SHP77 (cell line): ENCODE measurements at regions not wholly inside any gene's neighbourhood (a gene's known extent, or its start where the extent isn't known, plus 50 kb on each side); places are given as distances from the start of the nearest gene placed in this dataset.
"Not testable (repeated sequence)": the region's sequence is repeated elsewhere in the genome, so short reads cannot be mapped to it uniquely, and the experiment has no call there.

Experiments used
- DNase-seq, 2 experiments: peaks; one replicate each; lab custom pipeline; 2025; lab: John Stamatoyannopoulos, UW

DNA sequence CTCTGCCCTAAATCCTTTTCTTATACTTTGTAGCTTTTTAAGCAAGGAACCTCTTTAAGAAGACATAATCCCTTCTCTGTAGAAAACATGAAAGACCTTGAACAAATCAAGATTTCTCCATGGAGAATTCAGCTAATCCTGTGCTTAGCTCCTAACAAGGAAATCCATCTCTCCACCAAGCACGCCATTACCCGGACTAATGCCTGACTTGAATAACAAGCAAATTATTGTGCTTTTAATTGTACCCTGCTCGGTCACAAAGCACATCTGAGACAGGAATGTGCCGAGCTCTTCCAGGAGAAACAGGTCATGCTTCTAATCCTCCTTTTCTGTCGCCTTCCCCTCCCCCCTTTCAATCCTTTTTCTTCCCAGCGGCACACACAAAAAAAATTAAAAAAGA is 141.3 kb downstream of the PSAT1 start:
- DNase-seq: no peak

DNA sequence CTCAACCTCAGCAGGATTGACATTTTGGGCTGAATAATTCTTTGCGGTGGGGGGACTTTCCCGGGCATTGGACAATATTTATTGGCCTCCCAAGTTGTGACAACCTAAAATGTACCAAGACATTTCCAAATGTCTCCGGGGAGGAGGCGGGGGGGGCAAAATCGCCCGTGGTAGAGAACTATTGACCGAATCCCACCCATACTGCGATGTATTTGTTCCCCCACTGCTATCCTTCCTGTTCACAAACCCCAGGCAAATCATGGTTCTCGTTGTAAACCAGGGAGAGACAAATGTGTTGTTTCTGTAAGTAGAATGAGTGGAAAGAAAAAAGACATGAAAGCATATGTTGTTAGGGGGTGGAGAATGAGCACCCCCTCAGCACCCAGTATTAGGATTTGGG is 141.9 kb downstream of the PSAT1 start:
- no peak for DNase-seq

DNA sequence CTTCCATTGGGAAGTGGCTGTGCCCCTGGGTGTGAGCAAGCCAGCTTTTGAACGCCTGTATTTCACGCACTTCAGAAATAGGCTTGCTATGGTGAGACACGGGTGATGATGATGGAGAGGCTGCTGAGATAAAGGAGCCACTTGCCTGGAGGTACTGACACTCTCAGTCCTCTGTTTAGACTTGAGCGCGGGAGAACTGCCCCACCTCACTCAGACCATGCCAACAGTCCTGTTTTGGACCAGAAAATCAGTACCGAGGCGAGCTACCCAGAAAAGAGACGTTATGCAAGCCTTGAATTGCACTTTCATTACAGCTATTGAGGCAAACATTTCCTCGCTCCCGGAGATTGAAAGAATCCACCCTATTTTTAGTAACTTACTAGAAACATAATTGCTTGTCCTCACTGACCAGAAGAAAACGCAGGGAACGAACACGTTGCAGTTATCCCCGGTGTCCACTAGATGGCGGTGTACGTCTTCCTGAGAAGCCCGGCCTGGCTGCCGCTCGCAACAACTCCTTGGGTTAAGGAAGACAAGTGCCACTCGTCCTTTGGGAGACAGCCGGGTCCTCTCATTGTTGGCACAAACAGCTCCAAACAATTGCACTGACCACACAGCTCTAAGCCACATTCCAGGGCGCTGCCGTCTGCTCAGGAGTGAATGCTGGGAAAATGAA is 142.4 kb downstream of the PSAT1 start:
- DNase-seq: peak; percentile 29 to 45

DNA sequence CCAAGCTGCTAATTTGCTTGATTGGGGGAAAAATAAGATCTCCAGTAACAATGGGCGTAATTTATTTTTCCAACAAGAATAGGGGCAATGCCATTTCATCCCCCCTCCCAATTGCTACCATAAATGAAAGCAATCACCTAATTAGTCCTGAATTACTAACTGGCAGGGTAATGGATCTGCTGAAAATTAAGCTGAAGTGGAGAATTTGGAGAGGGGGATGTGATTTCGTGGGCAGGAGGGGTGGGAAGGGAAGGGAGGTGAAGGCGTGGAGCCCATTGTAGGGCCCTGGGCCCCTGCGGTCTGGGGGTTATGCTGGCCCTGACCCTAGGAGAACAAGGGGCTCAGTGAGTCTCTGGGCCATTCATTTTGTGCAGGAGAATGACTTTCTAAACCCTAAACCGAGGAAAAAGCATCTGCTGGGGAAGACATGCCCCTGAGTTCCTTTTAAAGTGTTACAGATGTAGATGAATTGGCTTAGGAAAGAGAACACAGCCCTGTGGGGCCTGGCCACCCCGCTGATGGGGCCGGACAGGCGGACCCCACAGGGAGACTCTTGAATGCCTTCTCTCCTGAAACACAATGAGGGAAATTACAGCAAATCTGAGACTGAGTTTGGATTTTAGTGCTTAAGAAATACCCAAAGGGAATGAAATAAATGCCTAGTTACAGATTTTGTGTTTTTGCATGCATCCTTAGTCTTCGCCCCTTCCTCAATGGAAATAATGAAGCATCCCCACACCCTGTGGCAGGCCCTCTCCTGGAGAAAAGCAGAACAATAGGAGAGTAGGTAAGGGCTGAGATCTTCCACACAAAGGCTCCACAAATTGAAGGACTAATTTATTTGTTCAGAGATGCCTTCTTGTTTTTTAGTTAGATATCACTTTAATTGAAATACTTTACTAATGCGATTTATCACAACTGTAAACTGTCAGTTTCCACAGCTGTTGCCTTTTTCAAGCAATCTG is 143.2 kb downstream of the PSAT1 start:
- DNase-seq: no peak

DNA sequence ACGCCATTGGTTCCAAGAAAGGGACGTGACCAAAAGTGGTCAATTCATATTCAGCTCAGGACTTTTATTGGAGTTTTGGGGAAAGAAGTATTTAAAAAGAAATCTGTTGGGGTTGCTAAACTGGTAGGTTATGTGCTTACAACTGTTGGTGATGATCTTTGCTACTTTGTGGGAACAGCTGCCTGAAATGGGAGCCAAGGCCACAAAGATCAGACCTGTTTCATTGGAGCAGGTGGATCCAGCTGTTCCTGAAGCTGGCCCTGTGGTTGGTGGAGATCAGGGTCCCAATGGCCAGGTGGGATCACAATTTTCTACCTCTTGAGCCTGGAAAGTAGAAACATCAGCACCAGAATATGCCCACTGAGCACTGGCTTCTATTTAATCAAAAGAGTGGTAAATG is 144.5 kb downstream of the PSAT1 start:
- DNase-seq: no peak

DNA sequence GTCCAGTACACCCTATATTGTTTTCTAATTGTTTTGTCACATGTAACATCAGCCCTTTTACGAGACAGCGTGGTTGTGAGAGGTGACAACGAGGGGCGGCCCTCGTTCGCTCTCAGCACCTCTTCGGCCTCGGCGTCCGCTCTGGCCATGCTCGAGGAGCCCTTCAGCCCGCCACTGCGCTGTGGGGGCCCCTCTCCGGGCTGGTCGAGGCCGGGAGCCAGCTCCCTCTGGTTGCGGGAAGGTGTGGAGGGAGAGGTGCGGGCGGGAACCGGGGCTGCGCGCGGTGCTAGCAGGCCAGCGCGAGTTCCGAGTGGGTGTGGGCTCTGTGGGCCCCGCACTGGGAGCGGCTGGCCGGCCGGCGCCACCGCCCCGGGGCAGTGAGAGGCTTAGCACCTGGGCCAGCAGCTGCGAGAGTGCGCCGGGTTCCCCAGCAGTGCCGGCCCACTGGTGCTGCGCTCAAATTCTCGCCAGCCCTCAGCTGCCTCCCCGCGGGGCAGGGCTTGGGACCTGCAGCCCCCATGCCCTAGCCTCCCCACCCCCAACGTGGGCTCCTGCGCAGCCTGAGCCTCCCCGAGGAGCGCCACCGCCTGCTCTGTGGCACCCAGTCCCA is 145.0 kb downstream of the PSAT1 start:
- no peak for DNase-seq

DNA sequence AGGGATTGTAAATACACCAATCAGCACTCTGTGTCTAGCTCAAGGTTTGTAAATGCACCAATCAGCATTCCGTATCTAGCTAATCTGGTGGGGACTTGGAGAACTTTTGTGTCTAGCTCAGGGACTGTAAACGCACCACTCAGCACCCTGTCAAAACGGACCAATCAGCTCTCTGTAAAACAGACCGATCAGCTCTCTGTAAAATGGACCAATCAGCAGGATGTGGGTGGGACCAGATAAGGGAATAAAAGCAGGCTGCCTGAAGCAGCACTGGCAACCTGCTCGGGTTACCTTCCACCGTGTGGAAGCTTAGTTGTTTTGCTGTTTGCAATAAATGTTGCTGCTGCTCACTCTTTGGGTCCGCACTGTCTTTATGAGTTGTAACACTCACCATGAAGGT is 145.7 kb downstream of the PSAT1 start:
- DNase-seq: not testable (repeated sequence)

DNA sequence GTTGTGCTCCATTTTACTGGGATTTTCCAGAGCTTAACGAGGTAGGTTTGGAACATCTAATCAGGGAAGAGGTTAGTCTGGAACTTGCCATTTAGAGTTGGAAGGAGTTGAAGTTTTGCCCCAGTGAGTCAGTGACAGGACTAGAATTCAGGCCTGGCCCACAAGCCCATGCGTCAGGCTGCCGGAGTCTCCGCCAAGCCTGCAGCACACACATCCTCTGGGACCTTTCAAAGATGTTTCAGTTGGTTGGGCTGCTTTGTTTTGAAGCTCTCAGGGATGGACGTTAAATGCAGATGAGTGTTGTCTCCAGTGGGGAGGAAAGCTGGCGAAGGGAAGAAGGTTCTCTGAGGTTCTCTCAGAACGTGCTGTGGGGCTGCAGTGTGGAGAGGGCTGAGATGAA is 147.0 kb downstream of the PSAT1 start:
- no peak for DNase-seq

DNA sequence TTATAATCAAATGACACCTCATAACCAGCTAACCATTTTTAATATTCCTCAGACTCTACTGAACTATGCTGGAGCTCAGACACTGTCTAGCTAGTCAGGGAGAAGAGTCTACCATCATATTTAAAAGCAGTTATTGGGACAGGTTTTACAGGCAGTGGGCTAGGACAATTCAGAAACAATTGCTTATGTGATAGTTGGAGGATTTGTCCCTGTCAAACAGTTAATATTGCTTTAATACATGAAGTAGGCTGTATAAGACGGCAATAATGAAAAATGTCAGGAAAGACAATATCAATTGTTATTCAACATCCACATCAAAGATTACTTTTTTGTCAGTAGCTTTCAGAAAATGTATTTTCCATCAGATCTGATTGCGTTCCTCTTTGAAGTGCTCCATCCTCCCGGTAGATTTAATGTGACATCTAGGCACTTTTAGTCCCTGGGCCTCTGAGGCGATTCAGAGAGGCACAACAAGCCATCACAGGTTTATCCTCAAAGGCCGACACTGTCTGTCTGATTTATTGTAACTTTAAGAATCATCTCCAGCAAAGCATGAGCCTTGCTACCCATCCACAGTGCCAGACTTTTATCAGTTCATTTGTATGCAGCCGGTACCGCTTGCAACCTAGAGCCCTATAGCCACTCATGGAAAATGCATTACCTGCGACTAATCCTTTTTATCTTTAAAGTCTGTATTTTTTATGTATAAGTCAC is 152.2 kb downstream of the PSAT1 start:
- no peak for DNase-seq

DNA sequence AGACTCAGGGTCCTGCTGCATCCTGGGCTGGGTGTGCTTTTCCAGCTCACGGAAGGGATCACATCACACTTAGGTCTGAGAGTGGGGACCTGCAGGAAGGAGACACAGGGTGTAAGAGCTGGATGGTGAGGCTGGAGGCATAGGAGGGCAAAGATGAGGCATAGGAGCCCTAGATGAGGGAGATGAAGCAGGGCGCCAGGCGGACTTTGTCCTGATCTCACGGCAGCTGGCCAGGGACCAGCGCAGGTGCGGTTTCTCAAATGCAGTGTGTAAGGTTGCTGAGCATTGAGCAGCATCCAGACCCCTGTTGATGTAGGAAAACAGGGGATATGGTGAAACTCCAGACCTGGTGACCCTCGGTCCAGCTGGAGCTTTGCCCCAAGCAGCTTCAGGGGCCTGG is 156.5 kb downstream of the PSAT1 start:
- no peak for DNase-seq

DNA sequence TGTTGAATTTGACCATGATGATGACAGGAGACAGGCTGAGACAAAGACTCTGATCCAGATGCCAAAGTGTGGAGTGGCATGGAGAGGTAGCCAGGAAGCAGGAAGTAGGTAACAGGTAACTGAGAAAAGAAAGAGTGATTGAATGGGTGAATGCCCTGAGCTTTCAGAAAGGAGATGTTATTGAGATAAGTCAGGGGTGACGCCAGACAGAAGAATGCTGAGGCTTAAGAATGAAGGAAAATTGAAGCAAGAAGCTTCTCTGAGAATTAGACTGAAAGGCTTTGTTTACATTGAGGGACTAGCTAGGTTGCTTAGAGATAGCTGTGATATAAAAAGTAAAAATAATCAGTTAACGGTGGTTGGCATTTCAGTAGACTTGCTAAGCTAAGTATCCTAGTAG is 165.7 kb downstream of the PSAT1 start:
- DNase-seq: no peak

DNA sequence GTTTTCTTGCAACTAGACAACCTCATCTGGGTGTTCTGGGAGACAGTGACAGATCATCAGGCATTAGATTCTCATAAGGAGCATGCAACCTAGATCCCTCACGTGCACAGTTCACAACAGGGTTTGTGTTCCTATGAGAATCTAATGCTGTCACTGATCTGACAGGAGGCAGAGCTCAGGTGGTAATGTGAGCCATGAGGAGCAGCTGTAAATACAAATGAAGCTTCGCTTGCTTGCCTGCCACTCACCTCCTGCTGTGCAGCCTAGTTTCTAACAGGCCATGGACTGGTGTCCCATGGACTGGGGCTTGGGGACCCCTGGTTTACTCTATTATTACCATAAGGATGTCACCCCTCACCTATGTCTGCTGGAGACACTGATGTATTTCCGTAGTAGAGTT is 166.8 kb downstream of the PSAT1 start:
- no peak for DNase-seq

DNA sequence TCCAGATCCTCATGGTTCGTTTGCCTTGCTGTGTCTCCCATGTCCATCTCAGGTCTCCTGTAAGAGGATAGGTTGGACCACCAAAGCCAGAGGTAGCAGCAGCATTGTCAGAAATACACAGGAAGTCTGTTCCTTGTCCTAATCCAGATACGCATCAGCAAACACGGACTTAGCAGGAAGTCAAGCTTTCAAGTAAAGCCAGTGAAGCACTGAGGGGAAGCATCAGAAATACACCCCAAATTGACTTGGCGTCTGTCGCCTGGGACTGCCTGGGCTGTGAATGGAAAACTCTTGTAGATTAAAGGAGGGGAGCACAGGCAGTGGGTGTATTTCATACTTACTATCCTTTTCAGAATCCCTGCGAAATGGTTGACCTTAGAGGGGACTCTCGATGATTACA is 171.3 kb downstream of the PSAT1 start:
- DNase-seq: no peak

DNA sequence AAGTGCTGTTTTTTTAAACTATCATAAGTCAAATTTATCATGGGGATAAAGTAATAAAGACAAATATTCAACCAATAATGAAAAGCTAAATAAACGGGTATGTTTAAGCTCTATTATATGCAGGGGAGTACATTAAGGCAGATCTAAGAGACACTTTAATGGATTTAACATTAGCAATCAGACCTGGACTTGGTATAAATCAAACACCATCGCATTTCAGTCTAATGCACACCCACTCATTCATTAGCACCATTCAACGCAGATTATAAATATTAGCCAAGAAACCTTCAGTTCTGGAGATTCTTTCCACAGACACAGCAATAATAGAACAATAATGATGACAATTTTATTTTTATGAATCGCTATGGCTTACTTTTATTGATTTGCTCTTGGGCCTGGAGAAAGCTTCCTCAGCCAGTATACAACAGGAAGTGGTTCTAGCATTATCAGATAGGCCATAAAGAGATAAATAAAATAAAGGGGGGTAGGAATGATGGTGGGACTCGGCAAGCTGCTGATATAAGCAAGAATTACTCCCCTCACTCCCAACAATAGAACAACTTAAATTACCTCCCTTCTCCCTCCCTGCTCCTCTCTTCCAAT is 172.2 kb downstream of the PSAT1 start:
- no peak for DNase-seq

DNA sequence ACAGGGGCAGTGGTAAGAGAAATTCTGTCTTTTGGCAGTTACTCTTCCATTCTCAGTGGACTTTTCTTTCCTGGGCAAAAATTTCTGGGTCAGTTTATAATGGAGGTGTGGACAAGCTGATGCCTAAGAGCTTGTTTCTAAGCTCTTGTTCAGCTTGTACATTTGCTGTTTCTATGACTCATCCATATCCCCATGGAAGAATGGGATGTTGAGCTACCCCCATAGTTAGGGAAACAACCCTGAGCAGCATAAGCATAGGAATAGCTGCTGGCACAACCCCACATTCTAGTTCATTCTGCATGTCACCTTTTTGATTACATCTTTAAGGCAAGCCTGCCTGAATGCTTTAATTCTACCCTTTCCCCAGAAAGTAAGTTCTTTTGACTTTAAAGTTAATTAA is 173.3 kb downstream of the PSAT1 start:
- no peak for DNase-seq

DNA sequence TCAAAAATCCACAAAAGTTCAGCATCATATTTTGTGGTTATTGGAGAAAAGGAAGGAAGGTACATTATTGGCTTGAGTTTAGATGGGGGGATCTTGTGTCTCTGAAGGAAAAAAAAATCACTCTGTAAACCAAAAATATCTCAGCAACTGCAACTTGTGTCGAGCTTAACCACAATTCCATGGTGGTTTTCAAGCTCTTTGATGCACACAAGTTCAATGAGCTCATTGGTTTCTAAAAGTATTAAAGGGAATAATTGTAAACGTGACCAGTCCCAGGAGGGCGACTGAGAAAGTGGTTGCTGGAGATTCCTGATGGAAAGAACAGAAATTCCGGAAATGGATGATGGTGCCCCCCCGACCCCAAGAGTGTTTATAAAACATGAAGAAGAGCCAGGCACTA is 173.8 kb downstream of the PSAT1 start:
- no peak for DNase-seq

DNA sequence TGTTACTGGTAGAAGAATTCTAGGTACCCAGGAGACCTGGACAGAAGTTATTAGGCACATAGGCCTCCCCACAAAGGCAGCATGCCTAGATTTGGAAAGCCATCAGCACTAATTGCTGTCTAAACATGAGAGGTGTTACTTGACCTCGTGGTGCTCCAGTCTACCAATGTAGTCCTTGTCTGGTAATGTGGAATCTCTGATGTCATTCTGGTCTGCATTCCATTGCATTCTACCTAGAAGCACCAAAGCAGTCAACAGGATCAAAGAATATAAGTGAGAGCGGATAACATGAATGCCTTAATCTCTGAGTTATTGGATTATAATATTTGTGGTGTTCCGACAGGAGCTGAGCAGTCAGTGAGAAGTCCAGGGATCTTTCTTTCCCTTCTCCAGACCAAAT is 175.2 kb downstream of the PSAT1 start:
- DNase-seq: no peak

DNA sequence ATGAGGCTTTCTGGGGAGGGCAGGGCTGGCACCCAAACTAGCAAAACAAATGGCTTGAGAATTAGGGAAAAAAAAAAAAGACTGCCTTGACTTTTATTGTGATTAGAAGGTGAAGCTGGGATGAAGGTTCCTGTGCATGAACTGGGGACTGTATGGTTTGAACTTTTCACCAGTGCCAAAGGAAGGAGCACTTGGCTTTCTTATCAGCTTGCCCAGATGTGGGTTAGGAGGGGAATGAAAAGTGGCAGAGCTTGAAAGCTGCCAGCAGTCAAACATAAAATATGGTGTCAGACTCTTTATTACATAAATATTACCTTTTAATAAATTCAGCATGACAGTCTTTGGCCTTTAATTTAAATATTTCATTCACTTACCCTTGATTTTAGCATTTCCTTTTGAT is 182.5 kb downstream of the PSAT1 start:
- DNase-seq: no peak

DNA sequence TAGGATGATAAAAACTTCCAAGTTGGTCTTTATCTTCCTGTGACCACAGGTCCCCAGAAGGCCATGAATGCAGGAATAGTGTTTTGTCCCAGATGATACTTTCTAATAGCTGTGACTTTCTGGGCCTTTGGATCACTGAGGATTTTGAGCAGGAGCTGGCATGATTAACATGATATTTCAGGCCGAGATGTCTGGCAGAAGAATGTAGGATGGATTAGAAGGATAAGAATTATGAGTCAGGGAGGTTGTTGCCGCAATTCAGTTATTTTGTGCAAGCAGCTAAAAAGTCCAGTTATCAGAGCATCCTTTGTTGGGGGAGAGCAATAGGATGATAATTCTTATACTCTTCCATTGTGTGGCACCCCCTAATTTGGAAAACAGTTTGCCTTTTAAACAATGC is 189.7 kb downstream of the PSAT1 start:
- no peak for DNase-seq

DNA sequence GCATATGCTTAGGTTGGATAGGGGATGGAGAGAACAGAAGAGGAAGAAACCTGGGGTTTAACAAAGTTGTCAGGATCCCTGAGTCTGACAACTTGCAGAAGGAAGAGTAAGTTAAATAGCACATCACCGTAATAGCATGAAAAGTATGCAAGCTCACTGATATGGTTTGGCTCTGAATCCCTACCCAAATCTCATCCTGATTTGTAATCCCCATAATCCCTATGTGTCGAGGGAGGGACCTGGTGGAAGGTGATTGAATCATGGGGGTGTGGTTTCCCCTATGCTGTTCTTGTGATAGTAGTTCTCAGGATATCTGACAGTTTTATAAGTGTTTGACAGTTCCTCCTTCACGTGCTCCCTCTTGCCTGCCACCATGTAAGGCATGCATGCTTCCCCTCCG is 193.3 kb downstream of the PSAT1 start:
- DNase-seq: no peak

DNA sequence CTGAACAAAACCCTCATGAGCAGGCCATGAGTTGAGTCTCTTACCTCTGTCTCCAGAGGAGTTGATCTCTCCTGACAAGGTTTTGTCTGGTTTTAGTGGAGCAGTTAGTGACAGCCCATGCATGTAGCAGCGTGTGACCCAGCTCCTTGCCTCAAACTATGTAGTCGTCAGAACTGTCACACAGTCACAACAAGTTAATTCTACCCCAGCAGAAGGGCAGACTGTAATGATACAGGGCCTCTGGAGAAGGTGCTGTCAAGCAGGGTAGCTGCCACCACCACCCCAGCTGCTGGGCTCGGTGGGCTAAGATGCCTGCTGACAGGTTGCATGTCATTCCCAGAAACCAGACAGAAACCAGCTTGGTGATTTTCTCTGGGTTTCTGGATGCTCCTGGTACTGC is 194.5 kb downstream of the PSAT1 start:
- no peak for DNase-seq

DNA sequence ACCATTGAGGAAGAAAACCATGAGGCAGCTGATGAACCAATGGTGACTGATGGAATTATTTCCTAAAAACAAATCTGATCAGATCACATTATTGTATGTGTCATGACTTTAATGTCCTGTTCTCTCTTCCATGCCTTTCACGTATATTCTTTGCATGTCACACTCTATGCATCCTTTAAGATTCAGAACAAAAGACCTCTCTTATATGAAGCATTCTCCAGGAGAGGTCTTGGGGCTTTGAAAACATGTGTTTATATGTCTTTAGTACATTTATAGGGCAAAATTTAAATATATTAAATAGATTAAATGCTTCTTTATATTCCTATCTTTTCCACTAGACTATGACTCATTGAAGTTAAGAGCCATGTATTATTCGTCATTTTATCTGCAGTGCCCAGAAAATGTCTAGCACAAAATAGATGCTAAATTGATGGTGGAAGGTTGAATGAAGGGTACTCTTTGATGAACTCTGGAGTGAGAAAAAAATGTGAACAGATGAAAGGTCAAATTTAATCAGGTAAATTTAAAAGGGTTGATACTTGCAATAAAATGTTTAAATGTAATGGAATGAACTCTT is 196.3 kb downstream of the PSAT1 start:
- DNase-seq: no peak
